GM13977 (cell line): ENCODE measurements at regions not wholly inside any gene's neighbourhood (a gene's known extent, or its start where the extent isn't known, plus 50 kb on each side); places are given as distances from the start of the nearest gene placed in this dataset.

Source experiments
- DNase-seq: peaks from one replicate; pipeline ENCODE4 v3.0.0; 2012; ENCODE audit warnings: low spot score
- in situ Hi-C: fragments of 300-500 bp; cut with MboI; formaldehyde crosslinking; loops from one replicate; pipeline ENCODE4 v1.12.0; 2022; ENCODE audit warnings: low sequenced_read_pairs, low pct_unique_long_range_greater_than_20kb, mixed read lengths, inconsistent platforms; ENCODE audit not compliant: unreplicated experiment
- TF ChIP-seq, protein P1 (sequence below): IDR thresholded peaks from 2 replicates; pipeline ENCODE4 v1.5.1; 2012; ENCODE audit warnings: mild to moderate bottlenecking, control low read depth; ENCODE audit not compliant: insufficient read depth; ENCODE audit errors: extremely low read depth, missing control alignments

- no peak for DNase-seq
- TF ChIP-seq, protein P1, sequence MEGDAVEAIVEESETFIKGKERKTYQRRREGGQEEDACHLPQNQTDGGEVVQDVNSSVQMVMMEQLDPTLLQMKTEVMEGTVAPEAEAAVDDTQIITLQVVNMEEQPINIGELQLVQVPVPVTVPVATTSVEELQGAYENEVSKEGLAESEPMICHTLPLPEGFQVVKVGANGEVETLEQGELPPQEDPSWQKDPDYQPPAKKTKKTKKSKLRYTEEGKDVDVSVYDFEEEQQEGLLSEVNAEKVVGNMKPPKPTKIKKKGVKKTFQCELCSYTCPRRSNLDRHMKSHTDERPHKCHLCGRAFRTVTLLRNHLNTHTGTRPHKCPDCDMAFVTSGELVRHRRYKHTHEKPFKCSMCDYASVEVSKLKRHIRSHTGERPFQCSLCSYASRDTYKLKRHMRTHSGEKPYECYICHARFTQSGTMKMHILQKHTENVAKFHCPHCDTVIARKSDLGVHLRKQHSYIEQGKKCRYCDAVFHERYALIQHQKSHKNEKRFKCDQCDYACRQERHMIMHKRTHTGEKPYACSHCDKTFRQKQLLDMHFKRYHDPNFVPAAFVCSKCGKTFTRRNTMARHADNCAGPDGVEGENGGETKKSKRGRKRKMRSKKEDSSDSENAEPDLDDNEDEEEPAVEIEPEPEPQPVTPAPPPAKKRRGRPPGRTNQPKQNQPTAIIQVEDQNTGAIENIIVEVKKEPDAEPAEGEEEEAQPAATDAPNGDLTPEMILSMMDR, result no peak
- in situ Hi-C loops, result no loop called here
Observed at GRCh38 chr2:136244536-136244885, 126.6 kb upstream of the CXCR4 start.

DNA sequence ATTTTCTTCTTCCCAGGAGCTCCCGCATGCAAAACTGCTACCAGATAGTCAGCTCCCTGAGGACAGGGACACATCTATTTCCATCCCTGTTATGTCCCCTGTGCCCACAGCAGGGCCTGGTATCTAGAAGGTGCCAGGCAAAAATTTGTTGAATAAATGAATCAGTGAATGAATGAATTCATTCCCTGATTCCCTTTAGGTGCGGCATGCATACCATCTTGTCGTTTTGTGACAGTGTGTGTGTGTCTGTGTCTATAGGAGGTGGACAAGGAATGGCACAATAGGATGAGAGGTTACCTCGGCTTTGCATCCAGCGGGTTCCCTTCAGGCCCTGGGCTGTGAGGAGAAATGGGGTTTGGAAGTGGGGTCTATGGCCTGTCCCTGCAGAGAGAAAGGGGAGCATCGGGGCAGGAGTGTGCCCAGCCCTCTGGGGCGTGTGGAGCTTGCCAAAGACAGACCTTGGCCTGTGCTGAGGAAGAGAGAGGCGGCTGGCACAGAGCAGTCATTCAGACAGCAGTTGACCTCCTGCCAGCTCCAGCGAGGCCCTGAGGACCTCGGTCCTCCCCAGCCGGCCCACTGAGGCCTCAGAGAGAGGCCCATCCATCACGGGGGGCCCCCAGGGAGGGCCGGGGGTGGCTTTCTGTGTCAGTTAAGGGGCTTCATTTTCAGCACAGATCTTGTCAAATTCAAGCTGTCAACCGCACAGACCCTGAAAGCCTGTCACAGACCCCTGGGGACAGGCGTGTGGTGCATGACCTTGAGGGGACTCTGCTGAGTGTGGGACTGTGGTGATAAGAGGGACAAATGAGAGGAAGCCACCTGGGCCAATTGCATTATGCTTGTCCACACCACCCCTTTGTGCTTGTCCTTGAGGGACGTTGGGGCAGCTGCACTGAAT, 125.9 kb upstream of the CXCR4 start:
- DNase-seq, result no peak
- TF ChIP-seq, protein P1, result no peak
- in situ Hi-C loops, result no loop called here

GRCh38 chr2:136242687-136243277, 124.8 kb upstream of the CXCR4 start:
- no peak for DNase-seq
- in situ Hi-C loops, result no loop called here
- TF ChIP-seq, protein P1, result no peak

DNA sequence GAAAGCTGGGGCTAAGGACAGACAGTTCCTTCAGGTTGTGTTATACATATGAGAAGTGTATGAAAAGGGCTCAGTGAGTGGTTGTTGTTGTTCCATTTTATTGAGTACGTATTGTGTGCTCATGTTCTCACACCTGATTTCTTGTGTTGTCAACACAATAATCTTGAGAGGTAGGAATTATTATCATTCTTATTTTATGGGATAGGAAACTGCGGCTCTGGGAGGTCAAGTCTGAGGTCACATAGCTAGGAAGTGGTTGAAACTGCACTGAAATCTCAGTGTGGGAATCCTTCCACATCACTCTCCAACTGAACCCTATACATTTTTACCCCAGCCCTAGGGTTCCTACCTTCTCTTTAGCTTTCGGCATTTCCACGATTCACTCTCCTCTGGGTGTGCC, 124.2 kb upstream of the CXCR4 start:
- no peak for DNase-seq
- in situ Hi-C loops, result no loop called here
- TF ChIP-seq, protein P1, result no peak

DNA sequence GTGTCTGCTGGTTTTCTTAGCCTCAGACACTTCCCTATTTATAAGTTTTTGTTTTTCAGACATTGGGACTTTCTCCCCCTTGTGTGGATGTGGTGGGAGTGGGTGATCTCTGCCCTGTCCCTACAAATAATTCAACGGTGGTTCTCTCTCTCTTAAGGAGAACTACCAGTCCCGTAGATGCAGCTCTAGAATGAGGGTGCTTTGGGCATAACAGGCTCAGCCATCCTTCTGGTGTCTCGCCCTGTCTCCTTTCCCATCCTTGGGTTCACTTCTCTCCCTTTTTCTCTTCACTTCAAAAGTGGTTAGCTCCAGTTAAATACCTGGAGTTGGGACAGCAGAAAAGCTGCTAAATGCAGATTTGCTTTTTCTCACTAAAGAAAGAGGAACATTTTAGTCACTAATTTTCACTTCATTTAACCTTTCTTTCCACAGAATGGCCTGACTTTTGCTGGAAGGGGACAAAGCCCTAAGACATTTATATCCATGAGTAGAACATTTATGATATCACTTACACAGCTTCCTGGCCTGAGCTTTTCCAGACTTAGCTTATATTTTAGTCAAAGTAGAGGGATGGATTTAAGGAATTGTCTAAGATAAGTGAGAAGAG, 121.2 kb upstream of the CXCR4 start:
- in situ Hi-C loops, result no loop called here
- TF ChIP-seq, protein P1, result no peak
- DNase-seq, result no peak

- in situ Hi-C loops, result no loop called here
- TF ChIP-seq, protein P1, result no peak
- DNase-seq, result peak; percentile 61
Observed at GRCh38 chr2:136238286-136239078, 120.5 kb upstream of the CXCR4 start.
